CD4-positive, alpha-beta T cell treated with Interleukin-17A for 4 hours (primary cell): ENCODE measurements at regions not wholly inside any gene's neighbourhood (a gene's known extent, or its start where the extent isn't known, plus 50 kb on each side); places are given as distances from the start of the nearest gene placed in this dataset.
A peak's percentile ranks its signal among the peaks of the same experiment; 100 is the strongest.
"Not testable (repeated sequence)": the region's sequence is repeated elsewhere in the genome, so short reads cannot be mapped to it uniquely, and the experiment has no call there.

Source experiments
- DNase-seq: peaks from one replicate; pipeline ENCODE4 v3.0.0-alpha.2; 2020; ENCODE audit warnings: mixed read lengths

GRCh38 chr5:54883374-54884194 lies 101.8 kb downstream of the ESM1 start:
- peak; percentile 4 for DNase-seq

GRCh38 chr5:54882841-54883240 lies 102.6 kb downstream of the ESM1 start:
- DNase-seq: no peak

- no peak for DNase-seq
Observed at GRCh38 chr5:54882101-54882500, 103.3 kb downstream of the ESM1 start.

GRCh38 chr5:54881286-54882005 lies 103.9 kb downstream of the ESM1 start:
- peak; percentile 4 for DNase-seq

GRCh38 chr5:54876976-54877375 lies 108.4 kb downstream of the ESM1 start:
- DNase-seq: no peak

- DNase-seq: no peak
Observed at GRCh38 chr5:54876556-54876955, 108.8 kb downstream of the ESM1 start.

GRCh38 chr5:54874337-54875021 lies 110.9 kb downstream of the ESM1 start:
- no peak for DNase-seq

GRCh38 chr5:54873691-54874090 lies 111.7 kb downstream of the ESM1 start:
- DNase-seq: no peak

- DNase-seq: no peak
Observed at GRCh38 chr5:54872810-54873209, 112.6 kb downstream of the ESM1 start.

GRCh38 chr5:54870271-54870670 lies 115.1 kb downstream of the ESM1 start:
- DNase-seq: no peak

- DNase-seq: no peak
Observed at GRCh38 chr5:54869691-54870090, 115.7 kb downstream of the ESM1 start.

GRCh38 chr5:54868511-54869483 lies 116.6 kb downstream of the ESM1 start:
- DNase-seq: no peak

GRCh38 chr5:54867310-54867944 lies 118.0 kb downstream of the ESM1 start:
- DNase-seq: no peak

- not testable (repeated sequence) for DNase-seq
Observed at GRCh38 chr5:54864911-54865515, 120.4 kb downstream of the ESM1 start.

- DNase-seq: no peak
Observed at GRCh38 chr5:54862036-54862435, 123.4 kb downstream of the ESM1 start.

GRCh38 chr5:54861212-54861894 lies 124.0 kb downstream of the ESM1 start:
- no peak for DNase-seq

GRCh38 chr5:54860321-54860720 lies 125.1 kb downstream of the ESM1 start:
- no peak for DNase-seq

- no peak for DNase-seq
Observed at GRCh38 chr5:54859316-54859715, 126.1 kb downstream of the ESM1 start.

- no peak for DNase-seq
Observed at GRCh38 chr5:54854883-54855581, 130.4 kb downstream of the ESM1 start.

- no peak for DNase-seq
Observed at GRCh38 chr5:54852007-54852406, 133.4 kb downstream of the ESM1 start.
